Dedifferentiated amniotic fluid mesenchymal stem cell (primary cell): ENCODE measurements at regions not wholly inside any gene's neighbourhood (a gene's known extent, or its start where the extent isn't known, plus 50 kb on each side); places are given as distances from the start of the nearest gene placed in this dataset.

Experiments
- DNase-seq: peaks from one replicate; pipeline ENCODE4 v3.0.0-alpha.2; 2016; ENCODE audit errors: extremely low spot score

DNA sequence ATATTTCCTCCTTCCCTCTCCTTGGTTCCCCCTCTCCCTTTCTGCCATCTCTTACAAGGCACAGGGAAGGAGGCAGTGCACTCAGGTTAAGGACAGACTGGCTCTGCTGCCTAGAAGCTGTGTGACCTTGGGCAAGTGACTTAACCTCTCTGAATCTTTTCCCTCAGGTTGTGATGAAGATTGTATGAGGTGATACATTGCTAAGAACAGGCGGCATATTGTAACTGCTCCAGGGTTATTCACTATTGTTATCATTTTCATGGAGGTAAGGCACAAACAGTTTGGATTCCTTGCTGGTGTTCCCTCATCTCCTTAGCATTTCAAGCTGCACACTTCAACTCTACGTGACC, 126.6 kb upstream of the CXCR4 start:
- no peak for DNase-seq

DNA sequence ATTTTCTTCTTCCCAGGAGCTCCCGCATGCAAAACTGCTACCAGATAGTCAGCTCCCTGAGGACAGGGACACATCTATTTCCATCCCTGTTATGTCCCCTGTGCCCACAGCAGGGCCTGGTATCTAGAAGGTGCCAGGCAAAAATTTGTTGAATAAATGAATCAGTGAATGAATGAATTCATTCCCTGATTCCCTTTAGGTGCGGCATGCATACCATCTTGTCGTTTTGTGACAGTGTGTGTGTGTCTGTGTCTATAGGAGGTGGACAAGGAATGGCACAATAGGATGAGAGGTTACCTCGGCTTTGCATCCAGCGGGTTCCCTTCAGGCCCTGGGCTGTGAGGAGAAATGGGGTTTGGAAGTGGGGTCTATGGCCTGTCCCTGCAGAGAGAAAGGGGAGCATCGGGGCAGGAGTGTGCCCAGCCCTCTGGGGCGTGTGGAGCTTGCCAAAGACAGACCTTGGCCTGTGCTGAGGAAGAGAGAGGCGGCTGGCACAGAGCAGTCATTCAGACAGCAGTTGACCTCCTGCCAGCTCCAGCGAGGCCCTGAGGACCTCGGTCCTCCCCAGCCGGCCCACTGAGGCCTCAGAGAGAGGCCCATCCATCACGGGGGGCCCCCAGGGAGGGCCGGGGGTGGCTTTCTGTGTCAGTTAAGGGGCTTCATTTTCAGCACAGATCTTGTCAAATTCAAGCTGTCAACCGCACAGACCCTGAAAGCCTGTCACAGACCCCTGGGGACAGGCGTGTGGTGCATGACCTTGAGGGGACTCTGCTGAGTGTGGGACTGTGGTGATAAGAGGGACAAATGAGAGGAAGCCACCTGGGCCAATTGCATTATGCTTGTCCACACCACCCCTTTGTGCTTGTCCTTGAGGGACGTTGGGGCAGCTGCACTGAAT, 125.9 kb upstream of the CXCR4 start:
- no peak for DNase-seq

DNA sequence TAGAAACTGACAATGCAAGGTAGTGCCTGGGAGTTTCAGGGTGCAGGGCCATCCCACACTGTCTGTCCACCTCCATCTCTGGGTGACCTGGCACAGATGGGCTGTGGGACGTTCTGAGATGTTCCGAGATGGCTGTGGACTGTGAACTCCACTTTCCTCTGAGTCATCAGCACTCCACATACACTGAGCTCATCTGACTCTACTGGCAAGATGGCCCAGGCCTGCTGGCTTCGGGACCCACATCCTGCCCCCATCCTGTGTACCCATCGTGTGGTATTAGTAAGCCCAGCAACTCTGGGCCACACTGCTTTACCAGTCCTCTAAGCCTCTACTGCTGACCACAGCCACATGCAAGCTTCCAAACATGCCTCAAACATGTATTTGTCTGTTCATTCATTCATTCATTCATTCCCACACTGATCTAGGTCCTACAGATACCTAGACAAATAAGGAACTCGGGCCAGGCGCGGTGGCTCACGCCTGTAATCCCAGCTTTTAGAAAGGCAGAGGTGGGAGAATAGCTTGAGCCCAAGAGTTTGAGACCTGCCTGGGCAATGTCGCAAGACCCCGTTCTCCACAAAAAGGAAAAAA, 124.8 kb upstream of the CXCR4 start:
- no peak for DNase-seq

DNA sequence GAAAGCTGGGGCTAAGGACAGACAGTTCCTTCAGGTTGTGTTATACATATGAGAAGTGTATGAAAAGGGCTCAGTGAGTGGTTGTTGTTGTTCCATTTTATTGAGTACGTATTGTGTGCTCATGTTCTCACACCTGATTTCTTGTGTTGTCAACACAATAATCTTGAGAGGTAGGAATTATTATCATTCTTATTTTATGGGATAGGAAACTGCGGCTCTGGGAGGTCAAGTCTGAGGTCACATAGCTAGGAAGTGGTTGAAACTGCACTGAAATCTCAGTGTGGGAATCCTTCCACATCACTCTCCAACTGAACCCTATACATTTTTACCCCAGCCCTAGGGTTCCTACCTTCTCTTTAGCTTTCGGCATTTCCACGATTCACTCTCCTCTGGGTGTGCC, 124.2 kb upstream of the CXCR4 start:
- DNase-seq = no peak

DNA sequence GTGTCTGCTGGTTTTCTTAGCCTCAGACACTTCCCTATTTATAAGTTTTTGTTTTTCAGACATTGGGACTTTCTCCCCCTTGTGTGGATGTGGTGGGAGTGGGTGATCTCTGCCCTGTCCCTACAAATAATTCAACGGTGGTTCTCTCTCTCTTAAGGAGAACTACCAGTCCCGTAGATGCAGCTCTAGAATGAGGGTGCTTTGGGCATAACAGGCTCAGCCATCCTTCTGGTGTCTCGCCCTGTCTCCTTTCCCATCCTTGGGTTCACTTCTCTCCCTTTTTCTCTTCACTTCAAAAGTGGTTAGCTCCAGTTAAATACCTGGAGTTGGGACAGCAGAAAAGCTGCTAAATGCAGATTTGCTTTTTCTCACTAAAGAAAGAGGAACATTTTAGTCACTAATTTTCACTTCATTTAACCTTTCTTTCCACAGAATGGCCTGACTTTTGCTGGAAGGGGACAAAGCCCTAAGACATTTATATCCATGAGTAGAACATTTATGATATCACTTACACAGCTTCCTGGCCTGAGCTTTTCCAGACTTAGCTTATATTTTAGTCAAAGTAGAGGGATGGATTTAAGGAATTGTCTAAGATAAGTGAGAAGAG, 121.2 kb upstream of the CXCR4 start:
- no peak for DNase-seq

DNA sequence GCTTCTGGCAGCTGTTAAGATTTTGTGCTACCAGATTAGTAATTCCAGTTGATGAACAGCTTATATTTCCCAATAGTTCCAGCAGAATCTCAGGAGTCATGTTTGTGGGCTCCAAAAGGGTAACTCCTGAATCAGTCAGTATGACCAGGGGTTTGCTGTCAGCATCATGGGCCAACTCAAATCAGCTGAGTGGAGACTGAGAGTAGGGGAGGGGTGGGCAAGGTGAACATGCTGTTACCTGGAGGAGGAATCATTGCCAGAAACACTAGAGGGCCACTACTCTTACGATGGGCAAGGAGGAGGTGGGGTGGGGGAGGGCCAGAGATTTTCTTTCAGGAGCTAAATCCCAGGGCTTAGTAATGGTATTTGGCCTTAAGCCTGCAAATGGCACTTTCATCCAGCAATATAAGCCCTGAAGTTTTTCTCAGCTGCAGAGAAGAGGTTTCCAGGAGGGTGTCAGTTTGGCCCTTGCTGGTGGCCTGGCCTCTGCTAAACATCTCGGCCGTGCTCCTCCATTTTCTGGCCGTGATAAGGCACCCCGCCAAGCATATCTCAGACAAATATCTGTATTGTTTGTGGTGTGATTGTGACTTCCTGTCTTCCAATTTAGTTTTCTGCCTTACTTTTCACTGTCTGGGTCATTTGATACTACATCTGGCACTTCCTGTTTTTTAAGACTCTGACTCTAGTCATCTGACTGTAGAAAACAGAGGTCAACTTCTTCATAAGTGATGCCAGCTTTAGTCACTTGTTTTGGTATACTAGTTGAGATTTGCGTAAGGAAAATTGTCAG, 120.5 kb upstream of the CXCR4 start:
- no peak for DNase-seq

DNA sequence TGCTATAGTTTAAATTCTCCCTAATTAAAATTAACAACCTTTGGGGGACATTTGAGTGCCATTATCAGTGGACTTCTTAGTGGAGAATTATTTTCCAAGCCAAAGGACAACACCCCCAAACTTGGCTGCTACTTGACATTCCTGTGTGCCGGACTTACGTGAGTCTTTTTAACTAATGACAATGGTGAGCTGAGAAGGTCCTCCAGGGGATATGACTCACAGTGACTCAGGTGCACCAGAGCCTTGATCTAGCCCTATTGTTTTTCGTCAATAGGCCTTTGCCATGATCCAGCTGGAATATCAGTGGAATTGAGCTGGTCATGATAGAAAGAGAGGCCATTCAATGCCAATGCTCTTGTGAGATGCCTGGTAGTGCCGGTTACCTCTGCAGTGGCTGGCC, 118.1 kb upstream of the CXCR4 start:
- no peak for DNase-seq

DNA sequence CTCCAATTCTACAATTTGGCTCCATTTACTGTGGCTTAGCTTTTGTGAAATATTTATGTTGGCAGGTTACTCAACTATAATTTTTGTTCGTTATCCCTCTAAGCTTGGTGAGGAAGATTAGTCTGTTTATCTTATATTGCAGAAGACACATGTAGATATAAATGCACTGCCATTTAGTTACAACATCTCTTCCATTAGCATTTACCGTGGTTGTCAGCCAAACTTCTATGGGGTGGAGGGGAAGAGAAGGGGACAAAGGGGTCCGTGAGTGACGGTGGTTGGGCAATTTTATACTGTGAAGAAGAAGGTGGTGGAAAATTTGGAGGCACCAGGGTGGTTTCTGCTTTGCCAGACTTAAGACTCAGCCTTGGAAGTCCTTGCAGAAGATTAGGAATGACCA, 117.6 kb upstream of the CXCR4 start:
- DNase-seq = no peak

DNA sequence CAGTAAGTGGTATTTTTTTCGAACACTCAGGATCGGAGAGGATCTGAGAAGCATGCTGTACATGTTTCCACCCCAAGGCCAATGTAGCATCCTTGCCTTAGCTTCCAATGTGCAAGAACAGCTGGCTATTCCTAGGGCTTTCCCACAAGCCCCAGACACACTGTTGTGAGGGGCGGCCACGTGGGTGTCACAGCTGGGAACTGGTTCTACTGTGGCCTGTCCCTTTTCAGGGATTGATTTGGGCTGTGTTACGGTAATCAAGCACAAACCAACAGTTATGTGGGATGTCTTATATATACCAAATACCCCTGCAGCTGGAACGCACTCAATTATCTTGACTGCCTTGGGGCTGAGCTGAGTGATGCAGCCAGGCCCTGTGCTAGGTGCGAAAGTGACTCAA, 116.3 kb upstream of the CXCR4 start:
- DNase-seq = no peak

DNA sequence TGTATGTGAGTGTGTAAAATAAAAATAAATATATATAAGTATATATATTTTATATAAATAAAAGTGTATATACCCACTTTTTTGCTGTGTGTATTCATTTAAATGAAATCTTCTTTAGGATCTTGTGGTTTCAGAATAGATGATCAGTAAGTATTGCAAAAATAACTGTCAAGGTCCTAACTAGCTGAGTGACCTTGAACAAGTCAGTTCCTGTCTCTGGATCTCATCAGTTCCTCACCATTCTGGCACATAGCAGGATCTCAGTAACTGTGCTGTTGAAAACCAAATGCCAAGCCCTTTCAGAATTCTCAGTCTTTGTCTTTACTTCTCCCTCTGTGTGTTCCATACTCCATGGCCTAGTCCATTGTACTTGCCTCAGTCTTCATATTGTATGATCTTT, 115.3 kb upstream of the CXCR4 start:
- DNase-seq = no peak

DNA sequence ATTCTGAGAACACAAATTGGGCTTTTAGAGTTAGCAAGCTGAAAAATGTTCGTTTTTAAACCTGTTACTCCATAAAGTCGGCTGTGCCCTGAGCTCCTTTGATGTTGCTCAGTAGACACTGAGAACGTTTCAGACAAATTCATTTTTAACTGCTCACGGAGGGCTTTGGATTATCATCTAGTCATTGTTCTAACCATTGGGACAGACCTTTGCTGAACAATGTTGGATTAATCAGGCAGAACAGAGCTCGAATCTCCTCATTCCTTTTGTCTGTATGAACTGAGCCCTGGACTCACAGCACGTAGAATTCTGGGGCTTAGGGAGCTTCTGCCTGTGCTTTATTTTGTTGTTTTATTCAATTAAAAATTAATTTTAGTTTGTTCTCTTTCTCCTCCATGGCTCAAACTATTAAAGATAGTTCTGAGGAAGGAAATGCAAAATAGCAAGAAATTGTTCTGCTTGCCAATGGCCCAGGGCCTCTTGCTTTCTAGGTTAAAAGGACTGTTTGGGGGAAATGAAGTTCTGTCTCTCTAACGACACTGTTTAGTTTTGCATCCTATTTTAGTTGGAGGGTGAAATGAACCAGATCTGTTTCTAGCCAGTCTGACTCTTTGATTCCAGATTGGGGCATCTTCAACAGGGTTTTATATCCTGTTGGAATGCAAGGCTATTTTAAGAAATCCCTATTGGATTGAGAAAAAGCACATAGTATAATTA, 114.7 kb upstream of the CXCR4 start:
- DNase-seq = no peak

DNA sequence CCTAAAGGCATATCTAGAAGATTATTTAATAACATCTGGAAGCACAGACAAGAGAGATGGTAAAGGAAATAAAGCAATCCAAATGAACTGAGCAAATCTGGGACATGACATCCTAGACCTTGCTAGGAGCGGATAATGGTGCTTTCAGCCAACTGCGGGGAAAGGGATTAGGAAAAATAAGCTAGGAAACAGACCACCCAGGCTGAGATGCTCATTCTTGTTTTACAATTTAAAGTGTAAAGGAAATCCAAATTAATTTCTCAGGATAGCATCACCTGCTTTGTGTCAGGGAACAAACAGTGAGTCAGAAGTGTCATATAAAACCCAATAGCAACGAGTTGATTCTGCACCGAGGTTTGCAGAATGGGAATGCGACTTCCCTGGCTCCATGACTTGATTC, 112.5 kb upstream of the CXCR4 start:
- no peak for DNase-seq

DNA sequence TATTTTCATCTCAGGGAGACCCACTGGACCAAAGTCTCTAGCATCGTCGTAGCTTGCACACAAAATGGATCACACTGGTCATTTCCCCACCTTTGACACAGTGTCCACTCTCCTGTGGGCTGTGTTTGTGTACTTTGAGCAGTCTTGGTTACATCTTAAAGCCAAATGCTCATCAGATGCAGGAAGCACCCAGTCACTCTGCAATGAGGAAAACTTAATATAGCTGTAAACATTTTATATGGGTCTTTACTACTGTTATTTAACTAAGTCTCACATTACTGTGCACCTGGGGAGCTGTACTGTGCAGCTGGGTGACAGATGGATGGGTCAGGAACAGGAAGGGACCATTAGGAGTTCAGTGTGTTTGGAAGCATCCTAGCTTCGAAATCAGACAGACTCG, 109.0 kb upstream of the CXCR4 start:
- DNase-seq = no peak

DNA sequence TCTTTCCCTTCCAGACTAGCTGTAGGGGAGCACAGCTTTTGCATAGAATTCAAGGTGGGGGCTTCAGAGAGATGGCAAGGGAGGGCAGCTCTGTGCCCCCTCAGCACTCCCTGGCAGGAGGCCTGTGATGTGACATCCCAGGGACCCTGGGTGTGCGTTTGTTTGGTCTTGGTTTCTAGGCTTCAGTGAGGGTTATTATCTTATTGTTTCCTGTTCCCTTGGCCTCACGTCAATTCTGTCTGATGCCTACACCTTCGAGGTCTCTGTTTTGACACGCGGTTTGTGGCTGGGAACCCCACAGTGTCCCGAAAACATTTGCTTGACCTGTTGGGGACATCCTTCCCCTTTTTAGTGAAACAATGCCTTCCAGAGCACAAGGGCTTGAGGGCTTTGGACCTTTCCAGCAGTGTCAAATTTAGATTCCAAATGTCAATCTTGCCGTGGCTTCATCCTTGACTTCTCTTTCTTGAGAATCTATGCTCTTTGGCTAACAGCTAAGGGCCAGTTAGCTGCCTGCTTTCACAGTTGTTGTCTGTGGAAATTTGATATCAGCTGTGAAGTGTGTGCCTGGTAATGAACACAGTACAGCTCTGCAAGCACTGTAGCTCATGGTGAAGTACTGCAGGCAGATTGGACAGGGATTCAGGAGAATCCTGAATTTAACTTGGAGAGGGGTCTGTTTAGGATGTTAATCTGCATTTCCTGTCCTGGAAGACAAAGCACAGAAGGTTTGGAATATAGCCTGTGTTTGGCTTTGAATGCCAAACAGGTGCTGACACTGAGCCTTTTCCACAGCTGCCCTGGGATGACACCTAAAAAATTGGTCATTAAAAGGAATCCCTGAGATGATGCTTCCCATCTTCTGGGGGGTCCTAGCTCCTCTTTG, 108.2 kb upstream of the CXCR4 start:
- DNase-seq = no peak

DNA sequence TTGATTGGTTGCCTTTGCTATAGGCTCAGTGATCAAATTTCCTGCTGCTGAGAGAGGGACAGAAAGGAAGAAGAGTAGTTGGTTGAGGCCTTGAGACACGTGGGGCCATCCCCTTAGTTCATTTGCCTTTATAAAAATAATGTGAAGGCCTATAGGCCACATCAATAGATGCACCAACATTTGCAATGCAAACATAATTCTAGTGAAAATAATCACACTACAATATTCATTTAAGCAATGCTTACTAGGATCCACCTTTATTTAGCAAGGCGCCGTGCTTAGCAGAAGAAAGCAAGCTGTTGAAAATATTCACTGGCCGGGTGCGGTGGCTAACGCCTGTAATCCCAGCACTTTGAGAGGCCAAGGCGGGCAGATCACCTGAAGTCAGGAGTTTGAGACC, 105.3 kb upstream of the CXCR4 start:
- no peak for DNase-seq

DNA sequence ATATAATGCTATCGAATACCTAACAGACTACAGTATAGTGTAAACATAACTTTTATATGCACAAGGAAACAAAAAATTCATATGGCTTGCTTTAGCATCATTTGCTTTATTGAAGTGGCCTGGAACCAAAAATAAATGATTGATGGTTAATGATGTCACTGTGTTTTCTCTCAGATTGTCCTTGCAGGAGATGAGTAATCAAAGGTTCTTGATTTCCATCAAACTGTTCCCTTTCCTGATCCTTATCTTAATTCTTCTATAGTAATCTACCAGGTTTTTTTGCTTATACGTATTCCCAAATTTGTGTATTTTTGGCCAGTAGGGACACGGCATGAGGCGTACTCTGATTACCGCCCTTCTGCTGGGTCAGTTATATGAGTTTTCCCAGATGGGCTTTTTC, 104.9 kb upstream of the CXCR4 start:
- DNase-seq = no peak

DNA sequence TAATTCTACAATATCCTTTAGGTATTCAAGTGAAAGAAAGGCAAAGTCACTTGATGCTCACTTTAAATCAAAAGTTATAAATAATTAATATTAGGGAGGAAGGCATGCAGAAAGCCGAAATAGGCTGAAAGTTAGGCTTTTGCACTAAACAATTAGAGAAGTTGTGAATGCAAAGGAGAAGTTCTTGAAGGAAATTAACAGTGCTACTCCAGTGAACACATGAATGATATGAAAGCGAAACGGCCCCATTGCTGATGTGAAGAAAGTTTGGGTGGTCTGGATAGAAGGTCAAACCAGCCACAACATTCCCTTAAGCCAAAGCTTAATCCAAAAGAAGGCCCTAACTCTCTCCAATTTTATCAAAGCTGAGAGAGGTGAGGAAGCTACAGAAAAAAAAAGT, 103.1 kb upstream of the CXCR4 start:
- DNase-seq = no peak

DNA sequence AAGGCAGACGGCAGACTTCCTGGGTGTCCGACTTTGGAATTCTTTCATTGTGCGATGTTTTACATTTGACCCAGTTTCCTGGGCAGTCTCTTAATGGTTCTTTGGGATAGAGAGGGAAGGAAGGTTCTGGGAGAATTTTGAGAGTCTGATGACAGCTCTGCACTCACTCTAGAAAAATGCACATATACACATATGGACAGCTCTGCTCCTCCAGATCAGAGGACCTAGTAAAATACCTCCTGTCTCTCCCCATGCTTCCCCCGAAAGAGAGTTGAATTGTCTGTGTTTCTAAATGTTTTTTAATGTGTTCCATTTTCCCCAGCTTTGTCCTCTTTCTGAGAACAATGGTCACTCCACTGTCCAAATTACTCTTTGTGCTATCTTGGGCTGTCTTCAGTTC, 102.0 kb upstream of the CXCR4 start:
- DNase-seq = no peak

DNA sequence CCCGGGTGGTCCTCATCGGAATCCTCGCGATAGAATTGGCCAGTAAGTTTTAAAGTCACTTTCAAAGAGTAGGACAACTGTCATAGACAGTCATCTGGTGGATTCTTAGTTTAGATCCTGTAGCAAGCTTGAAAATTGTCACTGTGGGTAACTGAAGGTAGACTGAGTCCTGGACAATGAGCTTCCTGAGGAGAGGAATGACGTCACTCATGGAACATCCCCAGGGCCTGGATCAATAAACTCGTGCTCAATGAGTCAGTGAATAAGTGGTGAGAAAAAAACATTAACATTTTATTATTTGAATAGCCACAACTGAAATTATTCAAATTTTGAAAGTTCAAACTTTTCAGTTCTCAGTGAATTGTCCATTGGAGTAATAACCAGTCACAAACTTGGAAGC, 101.4 kb upstream of the CXCR4 start:
- no peak for DNase-seq

DNA sequence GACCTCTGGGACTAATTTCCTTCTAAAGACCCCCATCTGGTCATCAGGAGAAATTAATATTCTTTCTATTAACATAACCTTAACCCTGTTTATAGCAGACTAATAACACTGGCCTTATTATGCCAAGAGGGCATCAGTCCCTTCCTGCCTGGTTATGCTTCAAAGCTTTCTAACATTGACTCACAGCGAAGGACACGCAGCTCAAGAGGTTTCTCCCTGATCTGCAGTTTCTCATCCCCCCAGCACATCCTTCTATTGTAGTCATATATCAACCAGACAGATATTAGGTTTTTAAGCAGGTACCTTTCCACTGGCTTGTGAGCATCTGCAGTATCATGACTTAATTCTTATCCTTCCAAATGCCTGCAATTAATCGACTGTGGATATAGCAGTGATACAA, 100.0 kb upstream of the CXCR4 start:
- no peak for DNase-seq

DNA sequence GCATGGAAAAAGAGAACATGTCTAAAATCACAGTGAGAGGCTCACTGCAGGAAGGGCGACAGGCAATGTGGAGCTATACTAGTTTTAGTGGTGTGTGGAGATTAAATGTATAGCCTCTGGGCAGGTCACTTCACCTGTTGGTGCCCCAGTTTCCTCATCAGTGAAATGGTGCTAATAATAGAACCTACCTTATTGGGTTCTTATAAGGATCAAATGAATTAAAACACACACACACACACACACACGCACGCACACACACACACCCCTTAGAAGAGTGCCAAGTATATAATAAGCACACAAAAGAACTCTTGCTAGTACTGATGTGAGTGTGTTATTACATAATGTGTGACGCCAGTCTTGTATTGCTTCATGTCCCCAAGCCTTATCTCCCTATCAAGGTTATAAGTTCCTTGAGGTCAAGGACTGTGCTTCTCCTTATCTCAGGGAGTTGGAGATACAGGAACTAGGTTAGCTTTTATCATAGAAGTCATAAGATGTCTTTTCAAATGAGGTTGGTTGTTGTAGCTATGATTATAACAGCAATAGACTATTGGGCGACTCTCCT, 98.0 kb upstream of the CXCR4 start:
- no peak for DNase-seq
